ENCODE measurements at regions not wholly inside any gene's neighbourhood (a gene's known extent, or its start where the extent isn't known, plus 50 kb on each side); places are given as distances from the start of the nearest gene placed in this dataset.

- Histone ChIP-seq H3K4me3 (ENCODE audit: low read length) (no peak overlapping the region), H3K27ac (ENCODE audit: low read length) (no peak overlapping the region), H3K4me2 (ENCODE audit: low read length) (no peak overlapping the region), H3F3A (ENCODE audit: low read length, unreplicated experiment) (no peaks in the 10 kb centered on the region), H3K79me2 (ENCODE audit: low read length) (no peaks in the 10 kb centered on the region), H3K9me3 (ENCODE audit: low read length) (no peaks in the 10 kb centered on the region), H3K27me3 (ENCODE audit: low read length) (peaks cover 30% of the 10 kb centered on the region), H3K9me2 (replicated peaks; ENCODE audit: low read length) (no peaks in the 10 kb centered on the region), H2AFZ (ENCODE audit: low read length) (no peak overlapping the region), H3K4me1 (ENCODE audit: insufficient read depth, low read length) (no peaks in the 10 kb centered on the region), H3K36me3 (ENCODE audit: low read depth, low read length) (no peaks in the 10 kb centered on the region), H3K9ac (ENCODE audit: low read length) (no peak overlapping the region), H4K20me1 (ENCODE audit: low read length) (no peaks in the 10 kb centered on the region)
- no peak for TF ChIP-seq EZH2phosphoT487 (IDR thresholded peaks at IDR 0.05; ENCODE audit: borderline replicate concordance, low read length)
- TF ChIP-seq CTCF (conservative IDR thresholded peaks at IDR 0.05; ENCODE audit: low read depth, low read length), result no peak
- TF ChIP-seq EZH2 (IDR thresholded peaks at IDR 0.05; ENCODE audit: low read length, unreplicated experiment), result no peak
- intact Hi-C loops (cut with micrococcal nuclease), result no loop called here
- ATAC-seq, result no peak
- no peak for DNase-seq
- ChIA-PET POLR2A (ENCODE audit: unreplicated experiment) (no interaction called here), CTCF (no interaction called here)
- BruUV-seq (replicated peaks), result no TSS peak
These were observed 74.0 kb upstream of the POLG start for GRCh38 chr15:89408372-89409183.

GRCh38 chr15:89406940-89407607 is 72.5 kb upstream of the POLG start:
- no peak for ATAC-seq
- no peak overlapping the region for H3K4me2 ChIP-seq (ENCODE audit: low read length)
- BruUV-seq (replicated peaks), result no TSS peak

More at GRCh38 chr15:89406940-89407607, 72.5 kb upstream of the POLG start:
- Histone ChIP-seq H4K20me1 (ENCODE audit: low read length) (no peaks in the 10 kb centered on the region), H3K36me3 (ENCODE audit: low read depth, low read length) (no peaks in the 10 kb centered on the region), H2AFZ (ENCODE audit: low read length) (no peak overlapping the region), H3K4me3 (ENCODE audit: low read length) (no peak overlapping the region), H3K9ac (ENCODE audit: low read length) (no peak overlapping the region), H3K27ac (ENCODE audit: low read length) (no peak overlapping the region), H3K79me2 (ENCODE audit: low read length) (no peaks in the 10 kb centered on the region), H3F3A (ENCODE audit: low read length, unreplicated experiment) (no peaks in the 10 kb centered on the region), H3K4me1 (ENCODE audit: insufficient read depth, low read length) (no peaks in the 10 kb centered on the region), H3K9me2 (replicated peaks; ENCODE audit: low read length) (no peaks in the 10 kb centered on the region), H3K9me3 (ENCODE audit: low read length) (no peaks in the 10 kb centered on the region), H3K27me3 (ENCODE audit: low read length) (peaks cover 16% of the 10 kb centered on the region)
- DNase-seq, result no peak
- TF ChIP-seq EZH2phosphoT487 (IDR thresholded peaks at IDR 0.05; ENCODE audit: borderline replicate concordance, low read length) (no peak), EZH2 (IDR thresholded peaks at IDR 0.05; ENCODE audit: low read length, unreplicated experiment) (no peak), CTCF (conservative IDR thresholded peaks at IDR 0.05; ENCODE audit: low read depth, low read length) (no peak)
- POLR2A ChIA-PET (ENCODE audit: unreplicated experiment), result no interaction called here
- CTCF ChIA-PET, result interaction anchor here (0.9 kb wide), 1 partner anchor 48 kb away, joined by 4 read pairs; no protein-coding TSS in a partner anchor
- intact Hi-C loops (cut with micrococcal nuclease), result no loop called here

All from PC-3 (cell line).